Testis (tissue), 2 donors: ENCODE measurements at regions not wholly inside any gene's neighbourhood (a gene's known extent, or its start where the extent isn't known, plus 50 kb on each side); places are given as distances from the start of the nearest gene placed in this dataset.
"Not testable (repeated sequence)": the region's sequence is repeated elsewhere in the genome, so short reads cannot be mapped to it uniquely, and the experiment has no call there.

Experiments used
- DNase-seq: peaks from one replicate; pipeline ENCODE4 v3.0.0-alpha.2; 2019
- H3K27ac ChIP-seq, 2 donors: fragments of 200-600 bp; sonication (generic); one replicate each; pipeline ENCODE4 v1.5.1; 2019
- H3K27me3 ChIP-seq: fragments of 200-600 bp; sonication (generic); one replicate; pipeline ENCODE4 v1.5.1; 2019
- H3K36me3 ChIP-seq: fragments of 200-600 bp; sonication (generic); one replicate; pipeline ENCODE4 v1.5.1; 2017; ENCODE audit warnings: low read depth; ENCODE audit errors: missing control alignments
- H3K4me1 ChIP-seq: fragments of 200-600 bp; sonication (generic); one replicate; pipeline ENCODE4 v1.5.1; 2019
- H3K4me3 ChIP-seq, 2 donors: fragments of 200-600 bp; sonication (generic); one replicate each; pipeline ENCODE4 v1.5.1; 2017 to 2019
- H3K9me3 ChIP-seq: fragments of 200-600 bp; sonication (generic); one replicate; pipeline ENCODE4 v1.5.1; 2017
- POLR2A ChIP-seq: fragments of 450-650 bp; IDR thresholded peaks from one replicate; pipeline ENCODE4 v1.6.1; 2017; ENCODE audit warnings: antibody characterized with exemption, mild to moderate bottlenecking, moderate library complexity
- WGBS, 2 donors: methylation state at CpG; one replicate each; pipeline ENCODE4 v1.1.5; 2018; 5-methylcytosine and 5-hydroxymethylcytosine counted together
- intact Hi-C: fragments of 100-400 bp; cut with DNase I; formaldehyde crosslinking; loops from one replicate; pipeline ENCODE4 v1.15.1; 2023; ENCODE audit warnings: low total_unique reads
- TF ChIP-seq, protein P1 (sequence below), 3 experiments: fragments of 450-650 bp in 2 of 3; fragments of 200-600 bp in 1 of 3; sonication (generic) in 1 of 3; IDR thresholded peaks; one replicate each; pipeline ENCODE4 v1.5.1; 2016 to 2019; ENCODE audit warnings: antibody characterized with exemption in 3 of 3, mild to moderate bottlenecking in 2 of 3, moderate library complexity in 1 of 3

DNA sequence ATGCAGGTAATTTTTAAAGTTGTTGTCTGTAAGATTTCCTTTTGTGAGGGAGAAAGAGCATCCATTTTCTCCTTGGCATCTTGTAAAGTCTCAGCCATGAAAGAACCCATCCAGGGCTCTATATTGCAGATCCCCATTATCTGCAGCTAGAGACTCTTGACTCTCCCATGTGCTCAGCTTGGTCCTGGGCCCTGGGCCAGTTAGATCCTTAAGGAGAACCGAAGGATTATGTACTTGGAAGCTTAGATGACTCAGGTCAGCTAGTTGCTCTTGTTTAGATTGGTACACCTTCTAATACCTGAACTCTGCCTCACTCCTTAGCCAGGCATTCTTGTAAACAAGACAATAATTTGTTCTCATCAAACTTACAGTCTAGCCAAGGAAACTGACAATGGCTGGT is 1617.6 kb downstream of the KHDRBS2 start:
- no peaks in the 10 kb centered on the region for H3K36me3 ChIP-seq
- H3K4me1 ChIP-seq: no peaks in the 10 kb centered on the region
- H3K27ac ChIP-seq: no peak overlapping the region
- 40 to 62% methylated on average over 1 of the region's 1 CpG for WGBS, 2 donors
- H3K4me3 ChIP-seq: no peak overlapping the region
- H3K27me3 ChIP-seq: no peaks in the 10 kb centered on the region
- H3K9me3 ChIP-seq: no peaks in the 10 kb centered on the region
- TF ChIP-seq, protein P1, sequence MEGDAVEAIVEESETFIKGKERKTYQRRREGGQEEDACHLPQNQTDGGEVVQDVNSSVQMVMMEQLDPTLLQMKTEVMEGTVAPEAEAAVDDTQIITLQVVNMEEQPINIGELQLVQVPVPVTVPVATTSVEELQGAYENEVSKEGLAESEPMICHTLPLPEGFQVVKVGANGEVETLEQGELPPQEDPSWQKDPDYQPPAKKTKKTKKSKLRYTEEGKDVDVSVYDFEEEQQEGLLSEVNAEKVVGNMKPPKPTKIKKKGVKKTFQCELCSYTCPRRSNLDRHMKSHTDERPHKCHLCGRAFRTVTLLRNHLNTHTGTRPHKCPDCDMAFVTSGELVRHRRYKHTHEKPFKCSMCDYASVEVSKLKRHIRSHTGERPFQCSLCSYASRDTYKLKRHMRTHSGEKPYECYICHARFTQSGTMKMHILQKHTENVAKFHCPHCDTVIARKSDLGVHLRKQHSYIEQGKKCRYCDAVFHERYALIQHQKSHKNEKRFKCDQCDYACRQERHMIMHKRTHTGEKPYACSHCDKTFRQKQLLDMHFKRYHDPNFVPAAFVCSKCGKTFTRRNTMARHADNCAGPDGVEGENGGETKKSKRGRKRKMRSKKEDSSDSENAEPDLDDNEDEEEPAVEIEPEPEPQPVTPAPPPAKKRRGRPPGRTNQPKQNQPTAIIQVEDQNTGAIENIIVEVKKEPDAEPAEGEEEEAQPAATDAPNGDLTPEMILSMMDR (IDR thresholded peaks at IDR 0.05): no peak
- no peak for TF ChIP-seq POLR2A
- intact Hi-C loops: no loop called here
- DNase-seq: no peak

DNA sequence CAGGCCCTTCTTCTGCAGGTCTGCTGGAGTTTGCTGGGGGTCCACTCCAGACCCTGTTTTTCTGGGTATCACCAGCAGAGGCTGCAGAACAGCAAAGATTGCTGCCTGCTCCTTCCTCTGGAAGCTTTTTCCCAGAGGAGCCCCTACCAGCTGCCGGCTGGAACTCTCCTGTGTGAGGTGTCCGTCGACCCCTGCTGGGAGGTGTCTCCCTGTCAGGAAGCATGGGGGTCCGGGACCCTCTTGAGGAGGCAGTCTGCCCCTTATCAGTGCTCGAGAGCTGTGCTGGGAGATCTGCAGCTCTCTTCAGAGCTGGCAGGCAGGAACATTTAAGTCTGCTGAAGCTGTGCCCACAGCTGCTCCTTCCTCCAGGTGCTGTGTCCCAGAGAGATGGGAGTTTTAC is 1622.8 kb downstream of the KHDRBS2 start:
- H3K27me3 ChIP-seq, H3K27ac ChIP-seq, H3K4me3 ChIP-seq, H3K4me1 ChIP-seq, DNase-seq, intact Hi-C loops, H3K36me3 ChIP-seq, H3K9me3 ChIP-seq: not testable (repeated sequence)
- 72 to 74% methylated on average over 5 of the region's 5 CpGs for WGBS, 2 donors

DNA sequence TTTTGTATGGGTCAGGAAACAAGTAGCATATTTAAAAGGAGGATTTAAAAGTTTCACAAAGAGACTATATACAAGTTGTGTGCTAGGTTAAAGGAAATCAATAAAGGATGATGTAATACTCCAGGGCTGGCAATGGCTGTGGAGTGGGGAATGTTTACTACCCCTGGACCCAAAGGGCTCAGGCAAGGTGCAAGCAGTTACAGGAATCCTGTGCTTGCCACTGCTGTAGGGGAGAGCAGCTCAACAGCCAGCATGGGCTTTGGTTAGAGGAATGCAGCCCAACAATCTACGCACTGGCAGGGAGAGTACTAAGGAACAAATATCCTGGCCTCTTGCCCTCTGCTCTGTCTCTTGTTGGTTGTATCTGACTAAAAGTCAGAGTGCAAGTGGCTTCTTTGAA is 1642.2 kb downstream of the KHDRBS2 start:
- Histone ChIP-seq H3K4me3 (no peak overlapping the region), H3K4me1 (no peaks in the 10 kb centered on the region), H3K9me3 (no peaks in the 10 kb centered on the region), H3K27me3 (no peaks in the 10 kb centered on the region), H3K27ac (no peak overlapping the region), H3K36me3 (no peaks in the 10 kb centered on the region)
- DNase-seq: no peak
- TF ChIP-seq, protein P1 (IDR thresholded peaks at IDR 0.05): no peak
- TF ChIP-seq POLR2A: no peak
- intact Hi-C loops: no loop called here
- WGBS, 2 donors: 80 to 83% methylated on average over 1 of the region's 1 CpG

DNA sequence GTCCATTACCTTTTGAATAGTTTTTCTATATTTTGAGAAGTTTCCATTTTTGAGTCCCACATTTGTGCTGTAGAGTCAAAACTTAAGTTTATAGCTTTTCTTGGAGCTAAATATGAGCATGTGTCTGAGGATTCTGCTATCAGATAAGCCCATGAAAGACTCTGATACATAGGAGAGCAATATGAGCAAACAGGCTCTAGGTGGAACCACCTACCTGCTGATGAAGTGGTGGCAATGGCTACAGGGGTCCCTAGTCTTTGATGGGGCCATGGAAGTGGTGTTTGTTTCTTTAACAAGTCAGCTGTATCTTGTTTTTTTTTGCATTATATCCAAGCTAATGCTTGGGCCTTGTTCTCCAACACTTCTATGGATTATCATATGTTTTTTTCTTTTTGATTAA is 1646.8 kb downstream of the KHDRBS2 start:
- H3K4me3 ChIP-seq, H3K27ac ChIP-seq, H3K36me3 ChIP-seq, DNase-seq, H3K4me1 ChIP-seq, H3K9me3 ChIP-seq, H3K27me3 ChIP-seq, intact Hi-C loops: not testable (repeated sequence)
